WTC11 (cell line): ENCODE measurements at regions not wholly inside any gene's neighbourhood (a gene's known extent, or its start where the extent isn't known, plus 50 kb on each side); places are given as distances from the start of the nearest gene placed in this dataset.

Experiments used
- ATAC-seq: fragments of 200-7000 bp; cut with Tn5 transposase; 2 replicates; pipeline ENCODE4 v1.10.0; 2021; ENCODE audit warnings: mild to moderate bottlenecking, moderate library complexity
- CTCF ChIA-PET: fragments of 300-600 bp; sonication (Branson Sonifier 250); formaldehyde crosslinking; loops from one replicate; lab custom pipeline; 2021; ENCODE audit warnings: antibody characterized with exemption; lab: Charles Lee
- POLR2A ChIA-PET: fragments of 350-600 bp; sonication (Branson Sonifier 250); formaldehyde crosslinking; loops from one replicate; lab custom pipeline; 2021; ENCODE audit warnings: antibody characterized with exemption; lab: Charles Lee
- DNase-seq: peaks from one replicate; pipeline ENCODE4 v3.0.0; 2021; ENCODE audit warnings: low spot score
- H3K27ac Mint-ChIP-seq: 2 replicates; pipeline ENCODE4 v1.8.0; 2021; ENCODE audit warnings: mixed read lengths
- H3K27me3 Mint-ChIP-seq: 2 replicates; pipeline ENCODE4 v1.8.0; 2021; ENCODE audit warnings: low read depth, mild to moderate bottlenecking, moderate library complexity, mixed read lengths
- H3K36me3 Mint-ChIP-seq: 2 replicates; pipeline ENCODE4 v1.8.0; 2021; ENCODE audit warnings: mixed read lengths
- H3K4me1 Mint-ChIP-seq: 2 replicates; pipeline ENCODE4 v1.8.0; 2022; ENCODE audit warnings: mixed read lengths
- H3K4me3 Mint-ChIP-seq: 2 replicates; pipeline ENCODE4 v1.8.0; 2021; ENCODE audit warnings: mild to moderate bottlenecking, moderate library complexity, mixed read lengths
- H3K9me3 Mint-ChIP-seq: 2 replicates; pipeline ENCODE4 v1.8.0; 2021; ENCODE audit warnings: mixed read lengths
- ARID4B ChIP-seq: sonication (generic); formaldehyde crosslinking; IDR thresholded peaks from 2 replicates; pipeline ENCODE4 v1.8.0; 2023; ENCODE audit warnings: missing genetic modification reagents, mild to moderate bottlenecking, borderline replicate concordance
- CREM ChIP-seq: sonication (generic); formaldehyde crosslinking; IDR thresholded peaks from 2 replicates; pipeline ENCODE4 v1.8.1; 2022; ENCODE audit warnings: mild to moderate bottlenecking, missing genetic modification reagents, moderate library complexity
- CTCF ChIP-seq: fragments of 200-600 bp; IDR thresholded peaks from 2 replicates; pipeline ENCODE4 v1.8.0; 2022; ENCODE audit warnings: antibody characterized with exemption
- E2F4 ChIP-seq: sonication (generic); formaldehyde crosslinking; IDR thresholded peaks from 2 replicates; pipeline ENCODE4 v1.8.1; 2022; ENCODE audit warnings: low read depth, mild to moderate bottlenecking, moderate library complexity, missing genetic modification reagents, borderline replicate concordance
- ESRRA ChIP-seq: sonication (generic); formaldehyde crosslinking; IDR thresholded peaks from 2 replicates; pipeline ENCODE4 v1.8.1; 2022; ENCODE audit warnings: mild to moderate bottlenecking, missing genetic modification reagents, borderline replicate concordance
- ETV6 ChIP-seq: sonication (generic); formaldehyde crosslinking; IDR thresholded peaks from 2 replicates; pipeline ENCODE4 v1.8.1; 2022; ENCODE audit warnings: mild to moderate bottlenecking, missing genetic modification reagents
- FOXK1 ChIP-seq: sonication (generic); formaldehyde crosslinking; IDR thresholded peaks from 2 replicates; pipeline ENCODE4 v1.8.0; 2022; ENCODE audit warnings: mild to moderate bottlenecking, moderate library complexity, missing genetic modification reagents
- GRHL2 ChIP-seq: fragments of 250-450 bp; sonication (Bioruptor Pico); IDR thresholded peaks from 2 replicates; pipeline ENCODE4 v1.8.0; 2022; ENCODE audit warnings: mild to moderate bottlenecking, moderate library complexity; ENCODE audit not compliant: insufficient replicate concordance, severe bottlenecking
- IRF1 ChIP-seq: sonication (generic); formaldehyde crosslinking; IDR thresholded peaks from 2 replicates; pipeline ENCODE4 v1.8.0; 2023; ENCODE audit warnings: missing genetic modification reagents
- MAX ChIP-seq: sonication (generic); formaldehyde crosslinking; IDR thresholded peaks from 2 replicates; pipeline ENCODE4 v1.8.0; 2022; ENCODE audit warnings: mild to moderate bottlenecking, missing genetic modification reagents
- MYBL2 ChIP-seq: sonication (generic); formaldehyde crosslinking; IDR thresholded peaks from 2 replicates; pipeline ENCODE4 v1.8.1; 2023; ENCODE audit warnings: mild to moderate bottlenecking, moderate library complexity, missing genetic modification reagents
- RELA ChIP-seq: sonication (generic); formaldehyde crosslinking; IDR thresholded peaks from 2 replicates; pipeline ENCODE4 v1.8.1; 2022; ENCODE audit warnings: missing genetic modification reagents, mild to moderate bottlenecking, borderline replicate concordance
- SP1 ChIP-seq: sonication (generic); formaldehyde crosslinking; conservative IDR thresholded peaks from 2 replicates; pipeline ENCODE4 v1.8.1; 2022; ENCODE audit warnings: missing genetic modification reagents
- USF1 ChIP-seq: sonication (generic); formaldehyde crosslinking; IDR thresholded peaks from 2 replicates; pipeline ENCODE4 v1.8.0; 2022; ENCODE audit warnings: mild to moderate bottlenecking, missing genetic modification reagents
- ZNF396 ChIP-seq: fragments of 250-450 bp; sonication (Bioruptor Pico); IDR thresholded peaks from 2 replicates; pipeline ENCODE4 v1.8.0; 2021; ENCODE audit warnings: mild to moderate bottlenecking, moderate library complexity, borderline replicate concordance
- ZNF425 ChIP-seq: fragments of 250-450 bp; sonication (Bioruptor Pico); conservative IDR thresholded peaks from 2 replicates; pipeline ENCODE4 v1.9.0; 2021; ENCODE audit warnings: mild to moderate bottlenecking
- ZNF512 ChIP-seq: sonication (generic); formaldehyde crosslinking; IDR thresholded peaks from 2 replicates; pipeline ENCODE4 v1.8.1; 2022; ENCODE audit warnings: missing genetic modification reagents, borderline replicate concordance

GRCh38 chrX:80335062-80335830 is 85.0 kb upstream of the TENT5D start:
- no peaks in the 10 kb centered on the region for H3K36me3 Mint-ChIP-seq
- H3K4me3 Mint-ChIP-seq: peak overlapping the region; percentile 90
- peak; percentile 94 for ATAC-seq
- no peaks in the 10 kb centered on the region; the same call in 1 of the 2 replicates for H3K27me3 Mint-ChIP-seq
- TF ChIP-seq CTCF: no peak
- TF ChIP-seq ZNF425 (CRISPR knock-in tag): no peak
- TF ChIP-seq USF1 (CRISPR knock-in tag): no peak
- TF ChIP-seq ZNF512 (CRISPR knock-in tag): no peak
- TF ChIP-seq E2F4 (CRISPR knock-in tag): no peak
- TF ChIP-seq FOXK1 (CRISPR knock-in tag): 0 out of 2 replicates have a peak, but pooled peaks have one; percentile 19
- TF ChIP-seq CREM (CRISPR knock-in tag): no peak
- no peak for TF ChIP-seq ETV6 (CRISPR knock-in tag)
- no peak for TF ChIP-seq ZNF396 (CRISPR knock-in tag)
- TF ChIP-seq IRF1 (CRISPR knock-in tag): no peak
- TF ChIP-seq MAX: peak; percentile 45; the same call in 1 of the 2 replicates
- peak; percentile 49; the same call in 1 of the 2 replicates for TF ChIP-seq SP1
- TF ChIP-seq MYBL2: no peak
- ChIA-PET POLR2A (interaction anchor here (1.0 kb wide), 1 partner anchor 302 kb away, joined by 4 read pairs; no protein-coding TSS in a partner anchor), CTCF (no interaction called here)
- peaks cover 5% of the 10 kb centered on the region; the same call in 1 of the 2 replicates for H3K4me1 Mint-ChIP-seq
- H3K27ac Mint-ChIP-seq: no peak overlapping the region
- no peaks in the 10 kb centered on the region for H3K9me3 Mint-ChIP-seq
- DNase-seq: peak; percentile 84

GRCh38 chrX:80354966-80355465 is 65.2 kb upstream of the TENT5D start:
- H3K36me3 Mint-ChIP-seq: no peaks in the 10 kb centered on the region
- H3K27me3 Mint-ChIP-seq: no peaks in the 10 kb centered on the region
- H3K4me3 Mint-ChIP-seq: no peak overlapping the region
- ATAC-seq: no peak
- ChIA-PET POLR2A (no interaction called here), CTCF (no interaction called here)
- H3K9me3 Mint-ChIP-seq: peaks cover 3% of the 10 kb centered on the region; the same call in 1 of the 2 replicates
- no peak overlapping the region for H3K27ac Mint-ChIP-seq
- DNase-seq: no peak
- H3K4me1 Mint-ChIP-seq: no peaks in the 10 kb centered on the region
- TF ChIP-seq ARID4B (CRISPR knock-in tag) (no peak), ESRRA (CRISPR knock-in tag) (no peak), ZNF425 (CRISPR knock-in tag) (no peak), RELA (CRISPR knock-in tag) (no peak), GRHL2 (no peak)
